HG02884 (cell line): ENCODE measurements at regions not wholly inside any gene's neighbourhood (a gene's known extent, or its start where the extent isn't known, plus 50 kb on each side); places are given as distances from the start of the nearest gene placed in this dataset.

Experiments
- ATAC-seq: cut with Tn5 transposase; IDR thresholded peaks from one replicate; pipeline ENCODE4 v1.9.1; 2021; ENCODE audit warnings: mild to moderate bottlenecking, moderate library complexity; ENCODE audit not compliant: unreplicated experiment

DNA sequence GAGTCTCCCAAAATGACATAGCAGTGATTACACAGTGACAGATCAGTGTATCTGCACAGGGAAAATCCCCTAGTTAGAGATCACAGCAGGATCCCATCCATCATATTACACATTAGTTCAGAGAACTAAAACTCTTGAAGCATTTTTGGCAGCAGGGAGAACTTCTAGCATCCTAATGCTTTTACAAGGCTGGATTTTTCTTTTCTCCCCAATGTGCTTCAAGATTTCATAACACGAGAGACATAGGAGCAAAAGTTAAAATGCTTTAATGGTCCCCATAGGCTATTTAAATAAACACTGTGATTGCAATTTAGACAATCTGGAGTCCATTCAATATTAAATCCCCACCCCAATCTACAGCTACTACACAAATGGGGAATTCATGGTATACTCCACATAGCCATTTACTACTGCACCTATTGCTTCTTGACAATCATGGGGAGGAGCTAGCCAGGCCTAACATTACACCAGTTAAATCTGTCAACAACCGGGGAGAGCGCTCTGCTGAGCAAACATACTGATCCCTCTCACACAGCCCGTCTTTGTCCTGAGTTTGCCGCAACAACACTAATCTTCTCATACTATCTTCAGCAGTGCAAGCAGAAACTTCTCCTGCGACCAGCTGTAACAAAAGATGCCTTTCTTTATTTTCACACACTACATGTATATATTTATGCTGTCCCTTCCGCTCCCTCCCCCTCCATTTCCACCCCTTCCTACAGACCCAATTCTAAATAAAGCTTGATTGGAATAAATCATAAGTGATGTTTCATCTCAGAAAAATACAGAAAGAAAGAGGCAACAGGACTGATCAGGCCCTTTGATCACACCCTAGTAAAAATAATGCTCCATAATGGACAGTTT, 120.3 kb upstream of the SOX5 start:
- no peak for ATAC-seq

DNA sequence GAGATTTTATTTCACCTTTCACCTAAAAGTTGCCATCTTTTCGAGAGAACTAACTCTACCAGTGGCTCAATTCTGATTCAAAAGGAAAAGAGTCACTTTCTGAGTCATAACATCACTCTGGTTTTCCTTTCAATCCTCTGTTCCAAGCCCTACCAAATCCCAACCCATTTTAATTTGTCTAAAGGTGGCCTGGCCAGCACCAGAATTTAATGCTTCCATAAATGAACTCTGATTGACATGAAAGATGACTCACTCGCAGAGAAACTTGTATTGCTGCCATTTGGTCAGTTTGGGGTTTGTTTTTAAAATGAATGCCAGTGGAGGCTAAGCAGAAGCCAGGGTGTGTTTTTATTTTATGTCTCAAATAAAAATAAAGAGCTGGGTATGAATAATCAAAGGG, 117.4 kb upstream of the SOX5 start:
- ATAC-seq: no peak

DNA sequence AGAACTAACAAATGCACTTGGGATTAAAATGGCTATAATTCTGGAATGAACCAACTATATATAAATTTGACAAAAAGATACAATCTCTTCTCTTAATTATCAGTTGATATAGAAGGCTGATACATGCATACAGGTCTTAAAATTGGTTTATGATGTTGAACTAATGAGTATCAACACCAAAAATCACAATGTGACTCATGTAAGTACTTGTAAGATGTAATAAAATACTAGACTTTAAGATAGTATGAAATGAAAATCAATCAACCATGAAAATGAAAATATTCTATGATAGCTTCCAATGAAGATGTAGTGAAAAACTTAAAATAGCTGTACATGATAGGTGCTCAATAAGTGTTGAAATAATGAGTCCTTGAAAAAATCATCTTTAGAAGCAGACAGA, 116.6 kb upstream of the SOX5 start:
- no peak for ATAC-seq

DNA sequence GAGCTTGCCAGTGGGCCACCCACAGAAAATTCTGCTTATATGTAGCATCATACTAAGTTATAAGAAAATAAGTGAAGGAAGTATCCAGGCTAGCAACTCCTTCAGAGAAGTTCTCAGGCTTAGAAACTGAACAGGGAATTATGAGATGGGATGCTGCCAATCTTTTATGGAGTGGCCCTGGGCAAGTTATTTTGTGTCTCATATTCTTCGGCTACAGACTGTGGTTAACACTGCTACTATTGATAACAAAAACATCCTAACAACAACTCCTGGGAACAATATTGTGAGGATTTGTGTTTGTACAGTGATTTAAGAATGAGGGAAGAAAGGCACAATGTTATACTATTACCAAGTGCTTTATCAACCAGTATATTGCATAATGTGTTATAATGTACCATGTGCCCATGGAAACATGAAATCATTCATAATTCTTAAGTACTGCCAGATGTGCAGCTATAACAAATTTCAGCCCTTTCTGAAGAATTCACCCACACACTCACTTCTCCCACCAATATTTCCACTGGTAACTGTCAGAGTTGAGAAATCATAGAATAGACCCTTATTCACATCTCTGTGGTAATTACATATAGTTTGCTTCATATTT, 113.3 kb upstream of the SOX5 start:
- ATAC-seq: no peak

DNA sequence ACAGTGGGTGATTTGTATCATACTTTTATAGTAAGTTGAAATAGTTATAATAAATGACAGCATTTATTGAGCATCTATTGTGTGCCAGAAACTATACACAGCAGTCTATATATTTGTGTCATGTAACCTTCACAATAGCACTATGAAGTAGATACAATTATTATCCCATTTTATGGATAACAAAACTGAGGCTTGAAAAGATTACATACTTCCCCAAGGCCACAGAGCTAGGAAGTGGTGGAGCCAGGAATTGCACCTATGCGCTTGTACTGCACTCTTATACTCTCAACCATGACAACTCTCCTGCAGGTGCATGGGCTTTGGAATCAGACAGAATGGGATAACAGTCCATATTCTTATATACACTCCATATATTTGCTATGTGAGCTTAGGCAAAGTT, 110.6 kb upstream of the SOX5 start:
- no peak for ATAC-seq

DNA sequence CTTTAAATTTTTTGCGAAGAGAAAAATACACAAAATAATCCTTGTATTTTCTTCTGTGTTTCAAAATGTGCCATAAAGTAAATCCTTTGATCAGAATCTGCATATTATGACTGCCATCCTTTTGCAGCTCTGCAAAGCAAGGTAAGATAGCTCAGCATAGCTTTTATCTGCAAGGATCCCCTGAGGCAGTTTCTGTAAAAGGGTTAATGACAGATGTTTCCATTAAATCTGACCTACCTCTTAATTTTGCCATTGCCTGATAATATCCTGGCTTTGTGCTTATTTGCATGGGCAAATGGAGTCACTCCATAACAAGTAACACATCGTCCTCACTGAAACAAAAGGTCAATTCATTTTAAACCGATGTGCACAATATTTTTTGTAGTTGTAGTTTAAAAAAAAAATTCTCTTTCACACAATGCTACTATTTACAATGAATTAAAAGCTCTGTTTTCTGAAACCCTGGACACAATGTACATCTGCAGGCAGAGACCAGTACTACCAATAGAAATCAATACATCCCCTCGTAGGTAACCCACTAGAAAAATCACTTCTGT, 108.5 kb upstream of the SOX5 start:
- ATAC-seq: no peak

DNA sequence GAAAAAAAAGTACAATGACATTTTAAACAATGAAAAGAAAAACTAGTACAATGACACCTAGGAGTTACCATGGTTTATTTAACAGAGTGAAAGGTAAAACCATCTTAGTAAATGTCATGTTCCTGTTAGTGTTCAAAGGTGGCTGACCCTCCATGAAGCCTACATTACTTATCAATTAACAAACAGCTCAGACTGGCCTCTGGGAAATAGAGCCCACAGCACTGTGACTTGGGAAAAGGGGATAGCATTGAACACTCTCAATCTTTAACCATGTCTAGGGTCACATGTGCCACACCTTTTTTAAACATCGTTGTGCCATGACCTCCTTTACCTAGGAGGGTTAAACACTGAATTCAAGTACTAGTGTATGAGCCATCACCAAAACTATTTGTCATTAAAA, 106.3 kb upstream of the SOX5 start:
- no peak for ATAC-seq

DNA sequence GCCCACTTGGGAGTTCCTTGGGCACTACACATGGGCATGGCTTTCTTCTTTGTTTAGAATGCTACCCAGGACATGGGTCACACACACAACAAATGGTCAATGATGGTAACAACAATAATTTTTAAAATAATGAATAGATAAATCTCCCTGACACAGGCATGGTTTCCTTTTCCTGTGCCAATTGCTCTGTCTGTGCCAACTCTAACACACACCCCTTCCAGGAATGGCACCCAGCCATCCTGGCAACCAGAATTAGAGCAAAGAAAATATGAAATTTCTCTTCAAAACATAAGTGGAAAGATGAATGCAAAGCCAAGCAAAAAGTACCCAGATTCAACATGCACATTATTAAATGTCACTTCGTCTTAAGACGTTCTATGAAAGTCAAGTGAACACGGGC, 104.9 kb upstream of the SOX5 start:
- no peak for ATAC-seq

DNA sequence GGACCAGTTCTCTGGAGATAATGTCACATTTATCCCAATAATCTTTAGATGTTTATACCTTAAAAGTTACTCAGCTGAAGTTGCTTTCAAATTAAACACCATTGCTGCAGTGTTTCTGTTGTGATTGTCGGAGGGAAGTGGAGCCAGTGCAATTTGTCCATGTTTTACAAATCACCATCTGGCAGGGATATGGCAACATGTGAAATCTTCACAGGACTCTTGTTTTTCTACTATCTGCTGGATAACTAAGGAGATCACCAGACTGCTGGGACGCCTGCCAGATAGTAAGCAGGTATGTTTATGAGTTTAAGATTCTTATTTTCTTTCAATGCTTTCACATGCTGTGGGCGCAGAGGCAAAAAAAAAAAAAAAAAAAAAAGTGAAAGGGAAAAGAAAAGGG, 100.3 kb upstream of the SOX5 start:
- no peak for ATAC-seq

DNA sequence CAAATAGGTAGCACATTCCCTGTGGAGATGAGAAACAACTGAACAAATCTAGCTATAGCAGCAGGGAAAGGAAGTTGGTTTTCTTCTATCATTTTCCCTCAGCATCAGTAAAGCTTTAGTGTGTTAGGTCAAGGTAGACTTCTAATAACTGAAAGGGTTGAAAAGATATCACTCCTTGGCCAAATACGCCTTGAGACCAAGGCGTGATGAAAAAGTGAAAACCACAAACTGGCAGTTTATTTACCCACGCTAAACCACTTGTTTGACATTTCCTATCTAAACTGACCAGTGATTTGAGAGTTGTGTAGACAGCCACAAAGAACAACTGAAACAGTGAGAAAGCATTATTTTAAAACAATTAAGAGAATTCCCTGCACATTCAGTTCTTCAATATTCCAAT, 99.6 kb upstream of the SOX5 start:
- ATAC-seq: no peak

DNA sequence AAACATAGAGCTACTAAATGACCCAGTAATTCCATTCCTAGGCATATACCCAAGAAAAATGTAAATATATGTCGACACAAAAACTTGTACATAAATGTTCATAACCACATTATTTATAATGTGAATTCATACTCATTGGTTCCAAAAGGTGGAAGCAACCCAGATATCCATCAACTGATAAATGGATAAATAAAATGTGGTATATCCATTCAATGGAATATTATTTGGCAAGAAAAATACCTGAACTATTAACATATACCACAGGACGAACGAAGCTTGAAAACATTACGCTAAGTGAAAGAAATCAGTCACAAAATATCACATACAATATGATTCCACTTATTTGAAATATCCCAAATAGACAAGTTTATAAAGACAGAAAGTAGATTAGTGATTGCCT, 99.0 kb upstream of the SOX5 start:
- ATAC-seq: no peak

DNA sequence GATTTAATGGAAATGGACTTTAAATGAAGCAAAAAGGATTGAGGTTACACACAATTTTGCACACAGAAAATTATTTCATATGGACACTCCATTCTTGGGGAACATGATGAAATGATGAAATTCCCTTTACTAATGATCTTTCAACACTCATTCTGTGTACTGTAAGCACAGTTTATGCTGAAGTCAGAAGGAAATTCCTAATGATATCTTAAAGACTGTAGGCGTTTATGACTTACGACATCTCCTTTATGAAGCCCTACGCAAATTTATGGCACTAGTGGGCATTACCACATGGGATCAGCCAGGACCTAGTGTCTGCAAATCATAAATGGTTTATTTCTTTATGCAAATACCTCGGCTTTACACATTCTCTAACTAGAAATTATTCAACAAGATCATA, 97.9 kb upstream of the SOX5 start:
- ATAC-seq: no peak

DNA sequence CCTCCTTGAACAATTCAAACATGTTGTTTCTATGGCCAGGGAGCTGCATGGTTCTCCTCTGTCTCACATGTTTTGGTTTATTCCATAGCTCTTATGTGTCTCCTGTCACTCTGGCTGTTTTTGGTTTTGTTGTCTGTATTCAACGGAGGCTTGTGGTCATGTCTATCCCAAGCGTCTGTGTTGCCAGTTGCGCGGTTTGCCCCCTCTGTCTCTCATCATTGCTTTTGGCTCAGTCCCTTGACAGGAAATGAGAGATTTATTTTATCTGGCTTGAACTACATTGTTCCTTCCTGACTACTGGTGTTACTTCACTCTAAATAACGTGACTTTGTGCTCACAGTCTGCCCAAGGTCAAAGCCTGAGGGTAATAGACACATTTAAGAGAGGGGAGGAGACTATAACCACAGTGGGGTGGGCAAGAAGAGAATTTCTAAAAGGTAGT, 96.4 kb upstream of the SOX5 start:
- ATAC-seq: no peak

DNA sequence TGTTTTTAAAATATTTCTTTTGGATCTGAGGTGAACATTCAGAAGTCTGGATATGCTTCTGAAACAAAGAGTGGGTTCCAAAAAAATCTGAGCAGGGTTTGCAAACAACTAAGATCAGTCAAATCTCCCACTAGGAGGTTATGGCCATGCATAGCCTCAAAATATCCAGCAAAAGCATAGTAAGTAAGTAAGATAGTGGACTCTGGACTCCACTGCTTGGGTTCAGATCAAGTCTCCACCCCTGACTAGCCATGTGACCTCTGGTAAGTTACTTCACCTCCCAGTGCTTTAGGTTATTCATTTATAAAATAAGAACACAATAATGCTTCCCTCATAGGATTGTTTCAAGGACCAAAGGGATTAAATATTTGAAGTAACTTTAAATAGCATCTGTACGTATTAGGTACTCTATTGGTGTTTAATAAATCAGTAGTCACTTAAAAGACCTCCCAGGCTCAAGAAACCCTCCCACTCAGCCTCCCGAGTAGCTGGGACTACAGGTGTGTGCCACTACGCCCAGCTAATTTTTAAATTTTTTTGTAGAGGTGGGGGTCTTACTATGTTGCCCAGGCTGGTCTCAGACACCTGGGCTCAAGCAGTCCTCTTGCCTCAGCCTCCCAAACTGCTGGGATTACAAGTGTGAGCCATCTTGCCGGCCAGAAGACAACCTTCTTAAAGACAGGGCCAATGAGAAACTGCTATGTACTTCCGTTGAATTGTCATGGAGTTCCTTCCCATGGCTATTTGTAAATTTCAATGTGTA, 95.7 kb upstream of the SOX5 start:
- ATAC-seq: no peak

DNA sequence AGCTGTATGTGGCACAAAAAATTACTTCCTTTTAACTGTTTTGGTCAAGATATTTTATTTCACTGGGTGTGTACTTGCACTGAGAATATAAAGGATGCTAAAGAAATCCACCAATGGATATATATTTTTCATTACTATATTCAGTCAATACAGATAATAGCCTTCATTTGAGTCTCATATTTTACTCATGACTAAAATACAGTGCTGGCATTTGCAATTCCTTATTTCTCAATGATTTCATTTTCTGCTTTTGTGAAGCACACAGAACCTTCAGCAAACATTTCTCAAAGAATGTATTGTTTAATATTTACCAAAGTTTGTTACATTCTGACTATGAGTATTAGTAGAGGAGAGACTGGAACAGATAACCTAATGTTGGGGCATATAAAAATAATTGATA, 93.2 kb upstream of the SOX5 start:
- ATAC-seq: no peak

DNA sequence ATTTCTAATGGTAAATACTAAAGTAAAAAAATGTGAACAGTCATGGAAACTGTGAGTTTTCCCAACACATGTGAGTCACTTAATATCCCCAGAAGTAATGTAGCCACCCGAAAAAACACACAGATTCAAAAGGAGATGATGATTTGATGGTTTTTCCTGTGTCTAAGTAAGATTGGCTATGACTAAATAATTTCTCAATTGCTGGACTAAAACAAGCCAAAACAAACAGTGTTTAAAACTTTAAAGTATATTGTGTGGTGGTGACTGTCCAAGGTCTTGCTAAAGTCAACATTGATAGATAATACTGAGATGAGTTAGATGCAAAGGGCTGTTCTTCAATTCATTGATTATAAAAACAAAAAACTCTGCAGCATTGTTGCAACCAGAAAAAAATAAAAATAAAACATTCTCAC, 89.6 kb upstream of the SOX5 start:
- ATAC-seq: no peak

DNA sequence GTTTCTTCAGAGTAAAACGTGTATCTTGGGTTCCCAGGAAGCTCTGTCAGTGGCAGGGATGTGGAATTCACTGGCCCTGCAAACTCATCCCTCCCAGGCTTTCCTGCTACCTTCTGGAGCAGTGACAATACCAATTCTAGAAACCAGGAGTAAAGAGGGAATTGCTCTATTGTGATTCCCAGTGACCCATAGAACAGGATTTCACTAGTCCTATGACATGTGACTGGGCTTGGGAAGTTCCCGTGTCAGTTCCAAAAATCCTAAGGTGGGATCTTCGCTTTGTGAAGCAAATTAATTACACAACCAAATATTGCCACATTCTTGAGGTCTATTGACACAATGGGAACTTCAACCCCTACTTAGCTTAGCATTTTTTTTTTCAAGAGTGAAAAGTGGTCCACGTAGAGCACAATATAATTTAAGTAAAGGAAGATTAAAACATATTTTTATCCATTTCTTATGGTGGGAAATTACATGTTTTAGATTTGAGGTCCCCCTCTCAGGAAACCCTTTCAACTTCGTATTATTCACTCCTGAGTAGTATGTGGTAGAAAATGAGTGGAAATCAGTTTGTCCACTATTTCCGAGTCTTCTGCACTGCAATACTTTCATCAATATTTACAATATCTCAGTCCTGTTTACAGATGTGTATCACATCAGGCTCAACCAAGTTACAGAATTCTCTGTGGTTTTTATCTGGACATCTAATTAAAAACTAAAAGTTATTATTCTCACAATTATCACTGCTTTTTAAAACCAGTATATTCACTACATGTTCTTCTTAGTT, 88.9 kb upstream of the SOX5 start:
- ATAC-seq: no peak

DNA sequence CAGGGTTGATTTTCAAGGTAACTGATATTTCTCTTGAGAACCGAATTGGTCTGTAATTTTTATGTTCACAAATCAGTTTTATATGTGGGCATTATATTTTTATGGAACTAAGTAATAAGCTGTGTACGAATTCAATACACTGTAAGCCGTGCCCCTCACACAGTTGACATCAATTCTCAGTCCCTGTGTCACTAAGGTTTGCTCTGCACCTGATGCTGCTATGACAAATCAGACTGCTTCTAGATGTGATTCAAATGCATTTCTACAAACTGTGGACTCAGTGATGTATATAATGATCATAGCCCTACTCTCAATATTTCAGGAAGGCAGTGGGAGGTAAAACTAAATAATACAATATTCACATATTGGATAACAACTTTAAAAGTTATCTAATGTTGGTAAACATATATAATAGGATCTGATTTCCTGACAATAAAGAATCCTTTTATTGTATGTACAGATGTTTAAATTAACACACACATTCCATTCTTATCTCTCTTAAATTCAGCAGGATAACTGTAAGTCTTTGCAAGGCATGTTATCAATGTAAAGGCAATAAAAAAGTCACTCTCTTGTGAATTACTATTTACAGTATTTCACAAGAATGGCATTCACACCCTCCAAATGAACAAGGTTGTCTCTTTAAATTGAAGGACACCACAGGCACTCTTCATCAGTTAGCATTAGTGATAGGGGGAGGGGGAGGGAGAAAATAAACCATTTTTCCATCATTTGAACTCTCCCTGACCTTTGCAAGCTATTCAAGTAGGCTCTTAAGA, 87.2 kb upstream of the SOX5 start:
- ATAC-seq: no peak

DNA sequence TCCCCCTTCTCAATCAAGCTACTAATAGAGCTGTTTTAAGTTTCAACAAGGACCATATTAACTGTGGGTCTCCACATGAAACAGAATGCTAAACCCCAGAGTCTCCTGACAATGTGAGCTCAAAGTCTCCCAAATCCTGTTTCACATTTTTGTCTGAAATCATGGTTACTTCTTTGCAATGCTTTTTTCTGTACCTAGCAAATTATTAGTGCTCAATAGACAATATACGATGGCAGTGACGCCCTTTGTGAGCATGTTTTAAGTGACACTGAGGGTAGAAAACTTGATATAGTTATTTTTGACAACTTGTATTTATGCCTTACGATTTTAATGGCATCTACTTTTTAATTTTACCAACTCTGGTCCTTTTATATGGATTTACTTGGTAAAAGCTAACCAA, 85.4 kb upstream of the SOX5 start:
- no peak for ATAC-seq

DNA sequence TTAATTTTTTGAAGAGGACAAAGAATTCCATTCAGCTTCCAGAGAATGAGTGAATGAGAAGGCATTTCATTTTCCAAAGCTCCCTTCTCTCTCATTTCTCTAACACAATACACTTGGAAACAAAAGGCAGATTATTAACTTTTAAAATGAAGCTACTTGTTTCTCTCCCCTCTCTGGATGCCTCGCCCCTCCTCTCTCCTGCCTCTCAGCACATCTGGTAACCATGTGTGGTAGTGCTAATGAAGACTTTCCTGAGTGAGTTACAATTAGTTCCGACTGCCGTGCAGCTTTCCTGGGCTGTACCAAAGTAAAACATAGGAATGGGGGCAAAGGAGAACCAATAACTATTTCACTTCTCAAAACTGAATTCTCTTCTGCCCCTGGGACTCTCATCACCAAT, 84.7 kb upstream of the SOX5 start:
- no peak for ATAC-seq
